HEK293T (cell line): ENCODE measurements at regions not wholly inside any gene's neighbourhood (a gene's known extent, or its start where the extent isn't known, plus 50 kb on each side); places are given as distances from the start of the nearest gene placed in this dataset.
A peak's percentile ranks its signal among the peaks of the same experiment; 100 is the strongest.

ENCODE experiments used
- ARNT ChIP-seq: fragments of 450-650 bp; IDR thresholded peaks from 2 replicates; pipeline ENCODE4 v1.6.1; 2017; ENCODE audit warnings: mild to moderate bottlenecking
- BHLHE40 ChIP-seq: fragments of 450-650 bp; IDR thresholded peaks from 2 replicates; pipeline ENCODE4 v1.6.1; 2016; ENCODE audit warnings: mild to moderate bottlenecking, moderate library complexity, borderline replicate concordance
- CTBP1 ChIP-seq: fragments of 450-650 bp; IDR thresholded peaks from 2 replicates; pipeline ENCODE4 v1.6.1; 2016; ENCODE audit warnings: borderline replicate concordance
- ELF4 ChIP-seq: fragments of 450-650 bp; IDR thresholded peaks from 2 replicates; pipeline ENCODE4 v1.6.1; 2017; ENCODE audit warnings: antibody characterized with exemption
- FOXA1 ChIP-seq: fragments of 450-650 bp; IDR thresholded peaks from 2 replicates; pipeline ENCODE4 v1.6.1; 2016; ENCODE audit warnings: mild to moderate bottlenecking
- FOXK2 ChIP-seq: fragments of 450-650 bp; IDR thresholded peaks from 2 replicates; pipeline ENCODE4 v1.6.1; 2016; ENCODE audit warnings: mild to moderate bottlenecking
- L3MBTL2 ChIP-seq: fragments of 450-650 bp; conservative IDR thresholded peaks from 2 replicates; pipeline ENCODE4 v1.6.1; 2016; ENCODE audit warnings: mild to moderate bottlenecking
- NFRKB ChIP-seq: fragments of 450-650 bp; IDR thresholded peaks from 2 replicates; pipeline ENCODE4 v1.6.1; 2016; ENCODE audit warnings: mild to moderate bottlenecking, moderate library complexity
- SP1 ChIP-seq: fragments of 450-650 bp; IDR thresholded peaks from 2 replicates; pipeline ENCODE4 v1.6.1; 2017
- SUZ12 ChIP-seq: fragments of 450-650 bp; IDR thresholded peaks from 2 replicates; pipeline ENCODE4 v1.6.1; 2016; ENCODE audit warnings: mild to moderate bottlenecking
- TARDBP ChIP-seq: fragments of 450-650 bp; IDR thresholded peaks from 2 replicates; pipeline ENCODE4 v1.6.1; 2016
- ZNF384 ChIP-seq: fragments of 450-650 bp; IDR thresholded peaks from 2 replicates; pipeline ENCODE4 v1.6.1; 2016
- TF ChIP-seq, protein P1 (sequence below): fragments of 450-650 bp; IDR thresholded peaks from 2 replicates; pipeline ENCODE4 v1.6.1; 2016

DNA sequence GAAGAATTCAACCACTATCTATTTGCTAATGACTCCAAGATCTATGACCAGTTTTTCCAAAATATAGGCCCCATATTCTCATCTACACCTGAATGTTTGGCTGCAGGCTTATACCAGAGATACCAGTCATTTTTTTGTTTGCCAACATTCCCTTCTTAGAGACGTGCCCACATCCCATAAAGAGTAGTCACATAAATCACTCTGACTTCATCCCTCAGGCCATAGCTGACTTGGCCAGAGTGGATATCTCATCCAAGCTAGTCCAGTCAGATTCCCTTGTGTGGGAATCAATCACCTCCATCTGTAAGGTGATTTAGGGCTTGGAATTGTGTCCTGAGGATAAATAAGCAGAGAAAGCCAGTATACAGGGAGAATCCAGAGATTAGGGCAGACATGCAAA lies 124.3 kb upstream of the SLC24A2 start:
- TF ChIP-seq TARDBP: no peak
- no peak for TF ChIP-seq ZNF384
- no peak for TF ChIP-seq SUZ12
- TF ChIP-seq BHLHE40: no peak
- TF ChIP-seq NFRKB: no peak
- no peak for TF ChIP-seq L3MBTL2
- TF ChIP-seq FOXK2: no peak
- TF ChIP-seq SP1: no peak
- TF ChIP-seq, protein P1, sequence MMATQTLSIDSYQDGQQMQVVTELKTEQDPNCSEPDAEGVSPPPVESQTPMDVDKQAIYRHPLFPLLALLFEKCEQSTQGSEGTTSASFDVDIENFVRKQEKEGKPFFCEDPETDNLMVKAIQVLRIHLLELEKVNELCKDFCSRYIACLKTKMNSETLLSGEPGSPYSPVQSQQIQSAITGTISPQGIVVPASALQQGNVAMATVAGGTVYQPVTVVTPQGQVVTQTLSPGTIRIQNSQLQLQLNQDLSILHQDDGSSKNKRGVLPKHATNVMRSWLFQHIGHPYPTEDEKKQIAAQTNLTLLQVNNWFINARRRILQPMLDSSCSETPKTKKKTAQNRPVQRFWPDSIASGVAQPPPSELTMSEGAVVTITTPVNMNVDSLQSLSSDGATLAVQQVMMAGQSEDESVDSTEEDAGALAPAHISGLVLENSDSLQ: peak; percentile 42
- TF ChIP-seq FOXA1: no peak
- TF ChIP-seq ARNT: no peak
- no peak for TF ChIP-seq ELF4
- TF ChIP-seq CTBP1: no peak
